K562 (cell line): ENCODE measurements at regions not wholly inside any gene's neighbourhood (a gene's known extent, or its start where the extent isn't known, plus 50 kb on each side); places are given as distances from the start of the nearest gene placed in this dataset.

Experiments
- ATAC-seq: fragments of 200-7000 bp; cut with Tn5 transposase; 3 replicates; pipeline ENCODE4 v1.9.1; 2020; ENCODE audit warnings: moderate library complexity
- BruUV-seq: library from RNA; stranded (reverse); fragments of 400-500 nt; replicated peaks from 2 replicates; lab custom pipeline; 2021; lab: Mats Ljungman, UMichigan
- CTCF ChIA-PET: fragments of 300-600 bp; formaldehyde crosslinking; extraction: SDS; loops from one replicate; lab custom pipeline; 2021; ENCODE audit warnings: low intra/inter-chr PET ratio; lab: Yijun Ruan, JAX
- POLR2A ChIA-PET: fragments of 300-600, 350-650 bp; sonication (Branson Sonifier 250); formaldehyde crosslinking; extraction: SDS; loops from one replicate; lab custom pipeline; 2021; ENCODE audit warnings: antibody characterized with exemption, inconsistent platforms; lab: Yijun Ruan, JAX
- DNase-seq, 4 experiments: peaks; one replicate each; pipeline versions ENCODE4 v3.0.0 to v3.0.0-alpha.2; 2011 to 2018; ENCODE audit warnings: low spot score in 3 of 4, mixed read lengths in 3 of 4; ENCODE audit errors: extremely low read depth in 1 of 4
- FAIRE-seq: peaks from 2 replicates; lab custom pipeline; 2011; peaks lifted over from hg19 to GRCh38; lab: Jason Lieb, UNC
- H2AFZ ChIP-seq: 2 replicates; pipeline ENCODE4 v1.6.0; 2011; ENCODE audit warnings: low read depth, low read length, control low read depth, inconsistent platforms
- H3K27ac ChIP-seq: fragments of 200-600 bp; 3 replicates; pipeline ENCODE4 v1.8.0; 2011; ENCODE audit warnings: low read depth, mild to moderate bottlenecking, control low read depth, inconsistent platforms, low read length, moderate library complexity, mixed read lengths; ENCODE audit errors: extremely low read depth
- H3K27me3 ChIP-seq, 2 experiments: fragments of 300-600 bp in 1 of 2; 2 replicates in 1 of 2; 3 replicates in 1 of 2; pipeline versions ENCODE4 v1.6.0 to v1.8.0; 2011; ENCODE audit warnings: inconsistent platforms in 2 of 2, low read length in 2 of 2, mild to moderate bottlenecking in 1 of 2, mixed read lengths in 1 of 2, moderate library complexity in 1 of 2; ENCODE audit not compliant: control insufficient read depth in 2 of 2, insufficient read depth in 2 of 2
- H3K36me3 ChIP-seq: fragments of 300-600 bp; 3 replicates; pipeline ENCODE4 v1.8.0; 2011; ENCODE audit warnings: mild to moderate bottlenecking, low read length, inconsistent platforms; ENCODE audit not compliant: control insufficient read depth, insufficient read depth
- H3K4me1 ChIP-seq, 2 experiments: fragments of 200-600 bp in 1 of 2; replicated peaks in 1 of 2; 2 replicates in 1 of 2; 3 replicates in 1 of 2; pipeline versions ENCODE4 v1.5.1 to v1.8.0; 2011; ENCODE audit warnings: inconsistent platforms in 2 of 2, low read length in 2 of 2, mild to moderate bottlenecking in 1 of 2, mixed read lengths in 1 of 2, moderate library complexity in 1 of 2; ENCODE audit not compliant: control insufficient read depth in 2 of 2, insufficient read depth in 2 of 2
- H3K4me2 ChIP-seq: 2 replicates; pipeline ENCODE4 v1.6.1; 2011; ENCODE audit warnings: low read length, control low read depth, inconsistent platforms, mixed read lengths; ENCODE audit not compliant: insufficient read depth
- H3K4me3 ChIP-seq: fragments of 200-600 bp; sonication (generic), shearing (Covaris generic); 2 replicates; pipeline ENCODE4 v1.5.1; 2016; ENCODE audit warnings: control low read depth, inconsistent platforms
- H3K79me2 ChIP-seq: fragments of 200-600 bp; 3 replicates; pipeline ENCODE4 v1.8.0; 2011; ENCODE audit warnings: low read length, inconsistent platforms; ENCODE audit not compliant: control insufficient read depth, insufficient read depth
- H3K9ac ChIP-seq, 2 experiments: 2 replicates each; pipeline versions ENCODE4 v1.6.0 to v1.6.1; 2011; ENCODE audit warnings: low read depth in 2 of 2, low read length in 2 of 2, control low read depth in 1 of 2, inconsistent platforms in 1 of 2, mild to moderate bottlenecking in 1 of 2, mixed read lengths in 1 of 2; ENCODE audit not compliant: insufficient read depth in 1 of 2
- H3K9me1 ChIP-seq: one replicate; pipeline ENCODE4 v1.6.0; 2011; ENCODE audit warnings: inconsistent platforms, mild to moderate bottlenecking, low read length, moderate library complexity; ENCODE audit not compliant: control insufficient read depth, insufficient read depth
- H3K9me3 ChIP-seq: replicated peaks from 2 replicates; pipeline ENCODE4 v1.5.1; 2011; ENCODE audit warnings: low read depth, low read length, inconsistent platforms; ENCODE audit not compliant: control insufficient read depth, insufficient read depth
- H4K20me1 ChIP-seq: replicated peaks from 2 replicates; pipeline ENCODE4 v1.6.1; 2011; ENCODE audit warnings: low read length, inconsistent platforms, mixed read lengths; ENCODE audit not compliant: control insufficient read depth, insufficient read depth
- ARID1B ChIP-seq: fragments of 450-650 bp; IDR thresholded peaks from 2 replicates; pipeline ENCODE4 v1.6.1; 2016; ENCODE audit warnings: antibody characterized with exemption, mild to moderate bottlenecking, inconsistent platforms
- EGR1 ChIP-seq: fragments of 450-650 bp; conservative IDR thresholded peaks from 2 replicates; pipeline ENCODE4 v1.6.1; 2017; ENCODE audit warnings: mild to moderate bottlenecking
- FOSL1 ChIP-seq: fragments of 200-800 bp; sonication (Bioruptor generic); conservative IDR thresholded peaks from 2 replicates; pipeline ENCODE4 v1.6.1; 2016; ENCODE audit warnings: missing genetic modification characterization, missing compliant biosample characterization
- HDAC3 ChIP-seq: fragments of 450-650 bp; IDR thresholded peaks from 2 replicates; pipeline ENCODE4 v1.6.1; 2018; ENCODE audit warnings: borderline replicate concordance, mild to moderate bottlenecking, moderate library complexity; ENCODE audit not compliant: partially characterized antibody
- HLTF ChIP-seq: fragments of 450-650 bp; IDR thresholded peaks from 2 replicates; pipeline ENCODE4 v1.6.1; 2016
- HNRNPUL1 ChIP-seq: fragments of 200-400 bp; formaldehyde crosslinking; IDR thresholded peaks from 2 replicates; pipeline ENCODE4 v1.6.1; 2017; ENCODE audit warnings: low read length
- NR4A1 ChIP-seq, 2 experiments: fragments of 250-450 bp in 1 of 2; fragments of 450-650 bp in 1 of 2; sonication (Bioruptor Pico) in 1 of 2; IDR thresholded peaks; 2 replicates each; pipeline versions ENCODE4 v1.4.0 to v1.6.1; 2016 to 2020; ENCODE audit warnings: mild to moderate bottlenecking in 2 of 2, missing compliant biosample characterization in 1 of 2, missing genetic modification characterization in 1 of 2, moderate library complexity in 1 of 2
- RBM39 ChIP-seq: fragments of 200-400 bp; formaldehyde crosslinking; optimal IDR thresholded peaks from 2 replicates; pipeline ENCODE3; 2018; ENCODE audit warnings: low read depth, low read length
- SLC30A9 ChIP-seq: fragments of 250-450 bp; sonication (Bioruptor Pico); IDR thresholded peaks from 2 replicates; pipeline ENCODE4 v1.8.0; 2022; ENCODE audit warnings: mild to moderate bottlenecking, moderate library complexity
- SNIP1 ChIP-seq: fragments of 450-650 bp; IDR thresholded peaks from 2 replicates; pipeline ENCODE4 v1.7.1; 2017; ENCODE audit warnings: low read depth, mild to moderate bottlenecking
- ZNF282 ChIP-seq: sonication (generic); formaldehyde crosslinking; IDR thresholded peaks from 2 replicates; pipeline ENCODE4 v1.8.1; 2023; ENCODE audit warnings: missing genetic modification reagents
- ZNF507 ChIP-seq: conservative IDR thresholded peaks from 2 replicates; pipeline ENCODE4 v1.6.1; 2017; ENCODE audit warnings: missing genetic modification characterization, missing compliant biosample characterization
- ZNF699 ChIP-seq: fragments of 250-450 bp; sonication (Bioruptor Pico); IDR thresholded peaks from 2 replicates; pipeline ENCODE4 v1.8.0; 2021; ENCODE audit warnings: mild to moderate bottlenecking, moderate library complexity; ENCODE audit not compliant: insufficient replicate concordance
- WGBS: fragments of 100-300 bp; shearing (Covaris generic); methylation state at CpG from one replicate; pipeline ENCODE4 v1.1.6; 2016; ENCODE audit warnings: low coverage, mixed read lengths; ENCODE audit not compliant: insufficient coverage; ENCODE audit errors: missing lambda C conversion rate; 5-methylcytosine and 5-hydroxymethylcytosine counted together
- in situ Hi-C: fragments of 300-500 bp; cut with MboI; formaldehyde crosslinking; loops from 4 replicates; pipeline ENCODE4 v1.15.0; 2018; ENCODE audit warnings: inconsistent platforms, mixed read lengths
- intact Hi-C: fragments of 100-400 bp; cut with micrococcal nuclease; formaldehyde crosslinking; loops from 2 replicates; pipeline ENCODE4 v1.14.2; 2022
- TF ChIP-seq, protein P1 (sequence below): fragments of 250-450 bp; sonication (Bioruptor Pico); IDR thresholded peaks from 2 replicates; pipeline ENCODE4 v1.4.0; 2020; ENCODE audit warnings: mild to moderate bottlenecking, moderate library complexity, borderline replicate concordance
- TF ChIP-seq, protein P2 (sequence below): fragments of 150-350 bp; IDR thresholded peaks from 2 replicates; pipeline ENCODE4 v1.6.1; 2014; ENCODE audit warnings: low read depth, mild to moderate bottlenecking, low read length, borderline replicate concordance

DNA sequence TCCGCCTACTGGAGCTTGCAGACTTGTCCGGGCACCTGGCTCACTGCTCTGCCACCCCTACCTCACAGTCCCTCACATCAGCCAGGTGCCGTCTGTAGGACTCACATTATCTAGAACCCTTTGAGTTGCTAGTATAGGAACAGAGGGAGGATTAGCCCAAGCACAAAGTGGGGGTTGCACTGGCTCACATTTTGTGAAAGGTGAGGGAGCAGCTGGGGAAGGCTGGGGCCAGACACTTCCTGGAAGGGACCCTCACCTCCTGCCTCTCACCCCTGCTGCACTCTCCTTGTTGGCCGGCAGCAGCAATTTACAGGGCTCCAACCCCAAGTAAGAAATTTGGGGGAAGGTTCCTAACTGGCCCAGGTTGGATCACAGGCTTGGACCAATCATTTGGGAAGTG lies 1031.6 kb downstream of the BCL11B start (continued):
- TF ChIP-seq, protein P1, sequence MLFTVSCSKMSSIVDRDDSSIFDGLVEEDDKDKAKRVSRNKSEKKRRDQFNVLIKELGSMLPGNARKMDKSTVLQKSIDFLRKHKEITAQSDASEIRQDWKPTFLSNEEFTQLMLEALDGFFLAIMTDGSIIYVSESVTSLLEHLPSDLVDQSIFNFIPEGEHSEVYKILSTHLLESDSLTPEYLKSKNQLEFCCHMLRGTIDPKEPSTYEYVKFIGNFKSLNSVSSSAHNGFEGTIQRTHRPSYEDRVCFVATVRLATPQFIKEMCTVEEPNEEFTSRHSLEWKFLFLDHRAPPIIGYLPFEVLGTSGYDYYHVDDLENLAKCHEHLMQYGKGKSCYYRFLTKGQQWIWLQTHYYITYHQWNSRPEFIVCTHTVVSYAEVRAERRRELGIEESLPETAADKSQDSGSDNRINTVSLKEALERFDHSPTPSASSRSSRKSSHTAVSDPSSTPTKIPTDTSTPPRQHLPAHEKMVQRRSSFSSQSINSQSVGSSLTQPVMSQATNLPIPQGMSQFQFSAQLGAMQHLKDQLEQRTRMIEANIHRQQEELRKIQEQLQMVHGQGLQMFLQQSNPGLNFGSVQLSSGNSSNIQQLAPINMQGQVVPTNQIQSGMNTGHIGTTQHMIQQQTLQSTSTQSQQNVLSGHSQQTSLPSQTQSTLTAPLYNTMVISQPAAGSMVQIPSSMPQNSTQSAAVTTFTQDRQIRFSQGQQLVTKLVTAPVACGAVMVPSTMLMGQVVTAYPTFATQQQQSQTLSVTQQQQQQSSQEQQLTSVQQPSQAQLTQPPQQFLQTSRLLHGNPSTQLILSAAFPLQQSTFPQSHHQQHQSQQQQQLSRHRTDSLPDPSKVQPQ (CRISPR knock-in tag) = no peak
- TF ChIP-seq NR4A1 (CRISPR knock-in tag; IDR thresholded peaks at IDR 0.05) (no peak), NR4A1 (tag; IDR thresholded peaks at IDR 0.05) (no peak), ZNF507 (tag) (no peak), SLC30A9 (CRISPR knock-in tag) (no peak), HLTF (no peak), RBM39 (no peak), HDAC3 (no peak), HNRNPUL1 (no peak)

DNA sequence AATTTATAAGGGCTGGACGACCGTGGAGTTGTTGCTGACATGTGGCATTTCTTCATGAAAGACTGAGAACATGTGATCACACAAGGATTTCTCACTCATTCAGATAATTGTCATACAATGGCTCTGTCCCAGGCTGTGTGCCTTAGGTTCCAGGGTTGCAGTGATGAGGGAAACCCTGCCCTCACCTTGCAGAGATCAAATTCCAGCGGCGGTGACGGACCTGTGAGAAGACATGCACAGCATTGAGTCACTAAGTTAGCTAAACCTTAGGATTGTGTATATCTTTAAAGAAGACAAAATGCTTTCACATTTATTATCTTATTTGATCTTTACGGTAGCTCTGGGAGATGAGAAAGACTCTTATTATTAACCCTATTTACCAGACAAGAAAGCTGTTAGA lies 1029.1 kb downstream of the BCL11B start:
- no TSS peak for BruUV-seq
- H3K27ac ChIP-seq = no peak overlapping the region
- H3K9ac ChIP-seq = no peak overlapping the region
- no peaks in the 10 kb centered on the region for H4K20me1 ChIP-seq
- 0% methylated on average over 3 of the region's 6 CpGs for WGBS
- no peak overlapping the region for H3K4me2 ChIP-seq
- POLR2A ChIA-PET = no interaction called here
- CTCF ChIA-PET = no interaction called here
- no peak for FAIRE-seq
- no peaks in the 10 kb centered on the region for H3K9me3 ChIP-seq
- H3K36me3 ChIP-seq = no peaks in the 10 kb centered on the region
- no peak overlapping the region for H2AFZ ChIP-seq
- DNase-seq = no peak
- H3K4me1 ChIP-seq = no peaks in the 10 kb centered on the region
- no peaks in the 10 kb centered on the region for H3K9me1 ChIP-seq
- no peaks in the 10 kb centered on the region for H3K27me3 ChIP-seq
- no peaks in the 10 kb centered on the region for H3K79me2 ChIP-seq
- intact Hi-C loops (no loop called here), in situ Hi-C loops (no loop called here)
- ATAC-seq = no peak
- H3K4me3 ChIP-seq = no peak overlapping the region
- no peak for TF ChIP-seq ZNF699 (CRISPR knock-in tag)
- no peak for TF ChIP-seq ZNF282
- TF ChIP-seq SNIP1 = no peak
- TF ChIP-seq ARID1B = no peak
- TF ChIP-seq EGR1 = no peak
- TF ChIP-seq FOSL1 = no peak
- TF ChIP-seq, protein P2, sequence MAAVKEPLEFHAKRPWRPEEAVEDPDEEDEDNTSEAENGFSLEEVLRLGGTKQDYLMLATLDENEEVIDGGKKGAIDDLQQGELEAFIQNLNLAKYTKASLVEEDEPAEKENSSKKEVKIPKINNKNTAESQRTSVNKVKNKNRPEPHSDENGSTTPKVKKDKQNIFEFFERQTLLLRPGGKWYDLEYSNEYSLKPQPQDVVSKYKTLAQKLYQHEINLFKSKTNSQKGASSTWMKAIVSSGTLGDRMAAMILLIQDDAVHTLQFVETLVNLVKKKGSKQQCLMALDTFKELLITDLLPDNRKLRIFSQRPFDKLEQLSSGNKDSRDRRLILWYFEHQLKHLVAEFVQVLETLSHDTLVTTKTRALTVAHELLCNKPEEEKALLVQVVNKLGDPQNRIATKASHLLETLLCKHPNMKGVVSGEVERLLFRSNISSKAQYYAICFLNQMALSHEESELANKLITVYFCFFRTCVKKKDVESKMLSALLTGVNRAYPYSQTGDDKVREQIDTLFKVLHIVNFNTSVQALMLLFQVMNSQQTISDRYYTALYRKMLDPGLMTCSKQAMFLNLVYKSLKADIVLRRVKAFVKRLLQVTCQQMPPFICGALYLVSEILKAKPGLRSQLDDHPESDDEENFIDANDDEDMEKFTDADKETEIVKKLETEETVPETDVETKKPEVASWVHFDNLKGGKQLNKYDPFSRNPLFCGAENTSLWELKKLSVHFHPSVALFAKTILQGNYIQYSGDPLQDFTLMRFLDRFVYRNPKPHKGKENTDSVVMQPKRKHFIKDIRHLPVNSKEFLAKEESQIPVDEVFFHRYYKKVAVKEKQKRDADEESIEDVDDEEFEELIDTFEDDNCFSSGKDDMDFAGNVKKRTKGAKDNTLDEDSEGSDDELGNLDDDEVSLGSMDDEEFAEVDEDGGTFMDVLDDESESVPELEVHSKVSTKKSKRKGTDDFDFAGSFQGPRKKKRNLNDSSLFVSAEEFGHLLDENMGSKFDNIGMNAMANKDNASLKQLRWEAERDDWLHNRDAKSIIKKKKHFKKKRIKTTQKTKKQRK = no peak
